Lower leg skin (tissue), 3 donors: ENCODE measurements at regions not wholly inside any gene's neighbourhood (a gene's known extent, or its start where the extent isn't known, plus 50 kb on each side); places are given as distances from the start of the nearest gene placed in this dataset.

ENCODE experiments used
- POLR2A ChIP-seq, 2 donors: fragments of 450-650 bp; IDR thresholded peaks; one replicate each; pipeline ENCODE4 v1.6.1; 2016 to 2017; ENCODE audit warnings: antibody characterized with exemption in 2 of 2, mild to moderate bottlenecking in 1 of 2, moderate library complexity in 1 of 2
- TF ChIP-seq, protein P1 (sequence below), 3 donors: fragments of 450-650 bp; IDR thresholded peaks; one replicate each; pipeline ENCODE4 v1.5.1; 2016; ENCODE audit warnings: antibody characterized with exemption in 3 of 3, mild to moderate bottlenecking in 3 of 3, moderate library complexity in 2 of 3

DNA sequence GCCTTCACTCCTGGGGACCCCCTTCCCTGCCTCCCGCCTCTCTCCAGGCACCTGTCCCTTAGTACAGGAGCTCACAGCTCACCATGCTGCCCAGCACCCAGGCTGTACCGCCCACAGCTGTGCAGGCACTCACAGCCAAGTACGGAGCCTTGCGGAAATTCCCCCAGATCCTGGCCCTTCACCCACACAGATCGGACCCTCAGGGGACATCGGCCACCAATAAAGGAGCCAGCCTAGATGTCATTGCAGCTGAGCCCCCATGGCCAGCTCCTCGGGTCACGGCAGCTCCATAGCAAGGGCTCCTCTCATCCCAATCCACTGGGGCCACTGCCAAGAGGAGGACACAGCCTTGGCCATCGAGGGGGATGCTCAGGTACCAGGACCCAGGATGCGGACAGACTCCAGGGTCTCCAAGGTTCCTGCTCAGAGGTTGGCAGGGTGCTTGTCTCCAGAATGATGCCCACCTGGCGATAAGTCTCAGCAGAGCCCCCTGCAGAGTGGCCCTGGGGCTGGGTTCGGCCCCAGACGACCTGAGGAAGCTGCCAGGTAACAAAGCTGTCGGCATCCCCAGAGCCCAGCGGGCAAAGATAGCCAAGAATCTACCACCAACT, 82.3 kb downstream of the YTHDF1 start:
- TF ChIP-seq POLR2A (IDR thresholded peaks at IDR 0.05), result no peak
- TF ChIP-seq, protein P1, sequence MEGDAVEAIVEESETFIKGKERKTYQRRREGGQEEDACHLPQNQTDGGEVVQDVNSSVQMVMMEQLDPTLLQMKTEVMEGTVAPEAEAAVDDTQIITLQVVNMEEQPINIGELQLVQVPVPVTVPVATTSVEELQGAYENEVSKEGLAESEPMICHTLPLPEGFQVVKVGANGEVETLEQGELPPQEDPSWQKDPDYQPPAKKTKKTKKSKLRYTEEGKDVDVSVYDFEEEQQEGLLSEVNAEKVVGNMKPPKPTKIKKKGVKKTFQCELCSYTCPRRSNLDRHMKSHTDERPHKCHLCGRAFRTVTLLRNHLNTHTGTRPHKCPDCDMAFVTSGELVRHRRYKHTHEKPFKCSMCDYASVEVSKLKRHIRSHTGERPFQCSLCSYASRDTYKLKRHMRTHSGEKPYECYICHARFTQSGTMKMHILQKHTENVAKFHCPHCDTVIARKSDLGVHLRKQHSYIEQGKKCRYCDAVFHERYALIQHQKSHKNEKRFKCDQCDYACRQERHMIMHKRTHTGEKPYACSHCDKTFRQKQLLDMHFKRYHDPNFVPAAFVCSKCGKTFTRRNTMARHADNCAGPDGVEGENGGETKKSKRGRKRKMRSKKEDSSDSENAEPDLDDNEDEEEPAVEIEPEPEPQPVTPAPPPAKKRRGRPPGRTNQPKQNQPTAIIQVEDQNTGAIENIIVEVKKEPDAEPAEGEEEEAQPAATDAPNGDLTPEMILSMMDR (IDR thresholded peaks at IDR 0.05), result no peak
